A549 (cell line): ENCODE measurements at regions not wholly inside any gene's neighbourhood (a gene's known extent, or its start where the extent isn't known, plus 50 kb on each side); places are given as distances from the start of the nearest gene placed in this dataset.

Experiments used
- ATAC-seq, 2 experiments: fragments of 200-7000 bp in 1 of 2; fragments of >200 bp in 1 of 2; cut with Nextera tagmentation in 1 of 2; cut with Tn5 transposase in 1 of 2; 3 replicates each; pipeline versions ENCODE4 v1.8.0 to v1.9.1; 2018 to 2020; ENCODE audit warnings: mild to moderate bottlenecking in 1 of 2, moderate library complexity in 1 of 2
- CTCF ChIA-PET: fragments of 300-600 bp; sonication (Branson Sonifier 250); formaldehyde crosslinking; extraction: SDS; loops from one replicate; lab custom pipeline; 2021; ENCODE audit warnings: antibody characterized with exemption, inconsistent platforms; lab: Yijun Ruan, JAX
- POLR2A ChIA-PET: fragments of 350-600 bp; formaldehyde crosslinking; extraction: SDS; loops from one replicate; lab custom pipeline; 2021; ENCODE audit warnings: antibody characterized with exemption, inconsistent platforms; lab: Yijun Ruan, JAX
- DNase-seq, 2 experiments: peaks; one replicate each; pipeline versions ENCODE4 v3.0.0 to v3.0.0-alpha.2; 2011 to 2016; ENCODE audit warnings: low read depth in 1 of 2, low spot score in 1 of 2
- FAIRE-seq: peaks from 2 replicates; lab custom pipeline; 2011; peaks lifted over from hg19 to GRCh38; lab: Jason Lieb, UNC
- H3K27ac ChIP-seq, 2 experiments: fragments of >200 bp; sonication (Bioruptor Twin); formaldehyde crosslinking; 3 replicates each; pipeline ENCODE4 v1.5.1; 2016 to 2017
- H3K4me1 ChIP-seq: fragments of >200 bp; sonication (Bioruptor Twin); formaldehyde crosslinking; 3 replicates; pipeline ENCODE4 v1.6.1; 2016
- H3K4me2 ChIP-seq: fragments of >200 bp; sonication (Bioruptor Twin); formaldehyde crosslinking; 3 replicates; pipeline ENCODE4 v1.6.1; 2016
- H3K4me3 ChIP-seq: fragments of >200 bp; sonication (Bioruptor Twin); formaldehyde crosslinking; 3 replicates; pipeline ENCODE4 v1.5.1; 2016
- H3K9me3 ChIP-seq: fragments of >200 bp; sonication (Bioruptor Twin); formaldehyde crosslinking; 3 replicates; pipeline ENCODE4 v1.6.1; 2016
- CBX2 ChIP-seq: fragments of 200-600 bp; sonication (generic); IDR thresholded peaks from 2 replicates; pipeline ENCODE4 v1.6.1; 2016; ENCODE audit warnings: low read depth, mild to moderate bottlenecking, borderline replicate concordance
- FOSL2 ChIP-seq, 2 experiments: fragments of 450-650 bp in 1 of 2; fragments of >200 bp in 1 of 2; sonication (Bioruptor Twin) in 1 of 2; formaldehyde crosslinking; IDR thresholded peaks; 2 replicates each; pipeline versions ENCODE4 v1.5.0 to v1.6.1; 2016 to 2020; ENCODE audit warnings: mild to moderate bottlenecking in 1 of 2, moderate library complexity in 1 of 2
- HDAC2 ChIP-seq: fragments of 200-600 bp; sonication (generic); IDR thresholded peaks from 2 replicates; pipeline ENCODE4 v1.6.1; 2016
- HEYL ChIP-seq: fragments of 250-450 bp; sonication (Bioruptor Pico); IDR thresholded peaks from 2 replicates; pipeline ENCODE4 v1.8.0; 2021; ENCODE audit warnings: mild to moderate bottlenecking, moderate library complexity
- HOXA7 ChIP-seq: fragments of 250-450 bp; sonication (Bioruptor Pico); IDR thresholded peaks from 2 replicates; pipeline ENCODE4 v1.5.0; 2020; ENCODE audit warnings: mild to moderate bottlenecking, moderate library complexity
- JUNB ChIP-seq: fragments of >200 bp; sonication (Bioruptor Twin); formaldehyde crosslinking; IDR thresholded peaks from 2 replicates; pipeline ENCODE4 v1.6.1; 2016
- KDM1A ChIP-seq: fragments of 200-600 bp; sonication (generic); IDR thresholded peaks from 2 replicates; pipeline ENCODE4 v1.6.1; 2016; ENCODE audit warnings: low read depth, mild to moderate bottlenecking
- KDM5A ChIP-seq: fragments of 200-600 bp; sonication (generic); IDR thresholded peaks from 2 replicates; pipeline ENCODE4 v1.6.1; 2016; ENCODE audit warnings: antibody characterized with exemption, mild to moderate bottlenecking
- MYC ChIP-seq: IDR thresholded peaks from 2 replicates; pipeline ENCODE4 v1.6.1; 2012; ENCODE audit warnings: mild to moderate bottlenecking, inconsistent platforms, low read length, improper control_type of control experiment, borderline replicate concordance
- NPAS2 ChIP-seq: fragments of 250-450 bp; sonication (Bioruptor Pico); IDR thresholded peaks from 2 replicates; pipeline ENCODE4 v1.8.0; 2022; ENCODE audit warnings: mild to moderate bottlenecking, moderate library complexity, borderline replicate concordance
- NR3C1 ChIP-seq: fragments of >200 bp; sonication (Bioruptor Twin); formaldehyde crosslinking; IDR thresholded peaks from 3 replicates; pipeline ENCODE4 v1.6.1; 2017
- POLR2AphosphoS2 ChIP-seq: conservative IDR thresholded peaks from 2 replicates; pipeline ENCODE4 v1.6.1; 2012; ENCODE audit warnings: low read length, improper control_type of control experiment, inconsistent platforms
- RAD21 ChIP-seq, 2 experiments: fragments of >200 bp in 1 of 2; sonication (Bioruptor Twin) in 1 of 2; formaldehyde crosslinking in 1 of 2; IDR thresholded peaks in 1 of 2; conservative IDR thresholded peaks in 1 of 2; 2 replicates in 1 of 2; 3 replicates in 1 of 2; pipeline ENCODE4 v1.6.1; 2012 to 2018; ENCODE audit warnings: inconsistent platforms in 1 of 2
- RCOR1 ChIP-seq: fragments of 150-350 bp; IDR thresholded peaks from 2 replicates; pipeline ENCODE4 v1.6.1; 2014; ENCODE audit warnings: antibody characterized with exemption, low read length, low read depth
- TFCP2L1 ChIP-seq: fragments of 250-450 bp; sonication (Bioruptor Pico); IDR thresholded peaks from 2 replicates; pipeline ENCODE4 v1.5.0; 2021; ENCODE audit warnings: mild to moderate bottlenecking
- ZC3H11A ChIP-seq: fragments of 450-650 bp; IDR thresholded peaks from 2 replicates; pipeline ENCODE4 v1.6.1; 2014; ENCODE audit warnings: antibody characterized with exemption, mild to moderate bottlenecking
- WGBS: methylation state at CpG from one replicate; pipeline ENCODE4 v1.1.6; 2017; ENCODE audit errors: missing lambda C conversion rate; 5-methylcytosine and 5-hydroxymethylcytosine counted together
- TF ChIP-seq, protein P1 (sequence below): fragments of >200 bp; sonication (Bioruptor Twin); formaldehyde crosslinking; IDR thresholded peaks from 3 replicates; pipeline ENCODE4 v1.5.1; 2016
- TF ChIP-seq, protein P2 (sequence below): fragments of 450-650 bp; IDR thresholded peaks from 2 replicates; pipeline ENCODE4 v1.6.1; 2014; ENCODE audit warnings: antibody characterized with exemption
- TF ChIP-seq, protein P3 (sequence below): IDR thresholded peaks from 2 replicates; pipeline ENCODE4 v1.6.1; 2012; ENCODE audit warnings: low read depth, borderline replicate concordance
- TF ChIP-seq, protein P4 (sequence below): IDR thresholded peaks from 2 replicates; pipeline ENCODE4 v1.6.1; 2012

DNA sequence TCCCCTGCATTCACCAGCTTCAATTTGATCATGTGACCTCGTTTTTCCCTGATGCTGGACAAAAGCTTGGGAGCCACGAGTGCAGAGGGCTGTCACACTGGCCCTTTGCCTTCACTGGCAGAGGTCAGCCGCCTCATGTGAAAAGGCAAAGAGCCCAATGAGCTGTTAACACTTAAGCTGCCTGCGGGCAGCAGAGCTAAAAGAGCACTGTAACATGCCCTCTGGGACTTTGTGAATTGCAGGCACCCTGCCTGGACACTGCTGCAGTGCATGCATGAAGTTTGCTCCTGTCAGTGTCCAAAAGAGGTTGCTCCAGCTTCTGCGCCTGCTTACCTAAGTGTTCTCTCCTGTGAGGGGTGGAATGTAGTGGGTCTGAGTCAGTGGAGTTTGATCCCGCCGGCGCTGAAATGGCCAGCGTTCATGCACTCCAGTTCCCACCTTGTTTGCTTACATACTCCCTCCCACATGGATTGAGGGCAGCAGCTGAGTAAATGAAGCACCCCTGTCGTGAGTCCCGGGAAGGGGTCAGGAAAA is 193.7 kb downstream of the RFC3 start:
- Histone ChIP-seq H3K4me1 (peaks cover 16% of the 10 kb centered on the region; the same call in 2 of the 3 replicates), H3K9me3 (no peaks in the 10 kb centered on the region), H3K4me2 (peak overlapping the region; percentile 71), H3K27ac (peak overlapping the region; percentile 53 to 69; a peak in 5 of 6 replicates), H3K4me3 (no peak overlapping the region)
- FAIRE-seq (no peak), ATAC-seq (peak; percentile 78 to 80; a peak in 5 of 6 replicates), DNase-seq (peak; percentile 14 to 47)
- ChIA-PET POLR2A (interaction anchor here (0.6 kb wide), 1 partner anchor 155 kb away, joined by 3 read pairs; no protein-coding TSS in a partner anchor), CTCF (interaction anchor here (1.6 kb wide), 1 partner anchor 212 kb away, joined by 5 read pairs; no protein-coding TSS in a partner anchor)
- 14% methylated on average over 8 of the region's 11 CpGs for WGBS
- peak in 1 of 2 experiments; percentile 19; a peak in 1 of 5 replicates for TF ChIP-seq RAD21 (conservative IDR thresholded peaks at IDR 0.05 in 1 of 2, IDR thresholded peaks at IDR 0.05 in 1 of 2)
- TF ChIP-seq JUNB = no peak
- TF ChIP-seq RCOR1 = no peak
- no peak for TF ChIP-seq KDM1A
- TF ChIP-seq NR3C1 = no peak
- TF ChIP-seq, protein P1, sequence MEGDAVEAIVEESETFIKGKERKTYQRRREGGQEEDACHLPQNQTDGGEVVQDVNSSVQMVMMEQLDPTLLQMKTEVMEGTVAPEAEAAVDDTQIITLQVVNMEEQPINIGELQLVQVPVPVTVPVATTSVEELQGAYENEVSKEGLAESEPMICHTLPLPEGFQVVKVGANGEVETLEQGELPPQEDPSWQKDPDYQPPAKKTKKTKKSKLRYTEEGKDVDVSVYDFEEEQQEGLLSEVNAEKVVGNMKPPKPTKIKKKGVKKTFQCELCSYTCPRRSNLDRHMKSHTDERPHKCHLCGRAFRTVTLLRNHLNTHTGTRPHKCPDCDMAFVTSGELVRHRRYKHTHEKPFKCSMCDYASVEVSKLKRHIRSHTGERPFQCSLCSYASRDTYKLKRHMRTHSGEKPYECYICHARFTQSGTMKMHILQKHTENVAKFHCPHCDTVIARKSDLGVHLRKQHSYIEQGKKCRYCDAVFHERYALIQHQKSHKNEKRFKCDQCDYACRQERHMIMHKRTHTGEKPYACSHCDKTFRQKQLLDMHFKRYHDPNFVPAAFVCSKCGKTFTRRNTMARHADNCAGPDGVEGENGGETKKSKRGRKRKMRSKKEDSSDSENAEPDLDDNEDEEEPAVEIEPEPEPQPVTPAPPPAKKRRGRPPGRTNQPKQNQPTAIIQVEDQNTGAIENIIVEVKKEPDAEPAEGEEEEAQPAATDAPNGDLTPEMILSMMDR = no peak
- TF ChIP-seq HEYL (CRISPR knock-in tag) = no peak
- TF ChIP-seq, protein P2, sequence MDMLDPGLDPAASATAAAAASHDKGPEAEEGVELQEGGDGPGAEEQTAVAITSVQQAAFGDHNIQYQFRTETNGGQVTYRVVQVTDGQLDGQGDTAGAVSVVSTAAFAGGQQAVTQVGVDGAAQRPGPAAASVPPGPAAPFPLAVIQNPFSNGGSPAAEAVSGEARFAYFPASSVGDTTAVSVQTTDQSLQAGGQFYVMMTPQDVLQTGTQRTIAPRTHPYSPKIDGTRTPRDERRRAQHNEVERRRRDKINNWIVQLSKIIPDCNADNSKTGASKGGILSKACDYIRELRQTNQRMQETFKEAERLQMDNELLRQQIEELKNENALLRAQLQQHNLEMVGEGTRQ = 0 out of 2 replicates have a peak, but pooled peaks have one; percentile 8
- no peak for TF ChIP-seq POLR2AphosphoS2
- TF ChIP-seq, protein P3, sequence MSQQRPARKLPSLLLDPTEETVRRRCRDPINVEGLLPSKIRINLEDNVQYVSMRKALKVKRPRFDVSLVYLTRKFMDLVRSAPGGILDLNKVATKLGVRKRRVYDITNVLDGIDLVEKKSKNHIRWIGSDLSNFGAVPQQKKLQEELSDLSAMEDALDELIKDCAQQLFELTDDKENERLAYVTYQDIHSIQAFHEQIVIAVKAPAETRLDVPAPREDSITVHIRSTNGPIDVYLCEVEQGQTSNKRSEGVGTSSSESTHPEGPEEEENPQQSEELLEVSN = no peak

DNA sequence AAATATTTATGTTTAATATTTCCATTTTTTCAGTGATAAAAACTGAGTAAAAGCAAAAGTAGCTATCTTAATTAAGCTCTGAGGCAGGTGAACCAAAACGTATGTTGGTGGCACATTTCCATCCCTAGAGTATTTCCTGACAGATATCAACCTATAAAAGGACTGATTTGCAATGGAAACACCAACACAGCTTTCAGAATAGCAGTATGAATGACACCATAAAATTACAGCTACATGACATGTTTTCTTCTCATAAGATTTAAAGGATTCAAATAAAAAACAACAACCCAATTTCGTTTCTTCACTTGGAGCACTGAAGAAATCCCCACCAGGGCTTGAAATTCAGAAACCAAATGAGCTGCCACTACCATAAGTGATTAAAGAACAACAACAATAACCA is 194.4 kb downstream of the RFC3 start:
- no peak overlapping the region for H3K4me3 ChIP-seq
- ChIA-PET POLR2A (no interaction called here), CTCF (interaction anchor here (0.7 to 1.6 kb wide), 2 partner anchors 204 to 212 kb away, joined by 3 to 5 read pairs; no protein-coding TSS in a partner anchor)
- peaks cover 16% of the 10 kb centered on the region; the same call in 2 of the 3 replicates for H3K4me1 ChIP-seq
- H3K4me2 ChIP-seq = peak overlapping the region; percentile 71
- peak overlapping the region; percentile 53 to 69; a peak in 5 of 6 replicates for H3K27ac ChIP-seq
- ATAC-seq = no peak
- no peak for DNase-seq
- TF ChIP-seq HDAC2 (no peak), NPAS2 (CRISPR knock-in tag) (no peak), ZC3H11A (no peak), CBX2 (no peak), RCOR1 (no peak), HOXA7 (CRISPR knock-in tag) (no peak), HEYL (CRISPR knock-in tag) (no peak), TFCP2L1 (CRISPR knock-in tag) (no peak), KDM5A (no peak), MYC (no peak), FOSL2 (IDR thresholded peaks at IDR 0.05) (no peak), FOSL2 (CRISPR knock-in tag; IDR thresholded peaks at IDR 0.05) (no peak)
- TF ChIP-seq, protein P4, sequence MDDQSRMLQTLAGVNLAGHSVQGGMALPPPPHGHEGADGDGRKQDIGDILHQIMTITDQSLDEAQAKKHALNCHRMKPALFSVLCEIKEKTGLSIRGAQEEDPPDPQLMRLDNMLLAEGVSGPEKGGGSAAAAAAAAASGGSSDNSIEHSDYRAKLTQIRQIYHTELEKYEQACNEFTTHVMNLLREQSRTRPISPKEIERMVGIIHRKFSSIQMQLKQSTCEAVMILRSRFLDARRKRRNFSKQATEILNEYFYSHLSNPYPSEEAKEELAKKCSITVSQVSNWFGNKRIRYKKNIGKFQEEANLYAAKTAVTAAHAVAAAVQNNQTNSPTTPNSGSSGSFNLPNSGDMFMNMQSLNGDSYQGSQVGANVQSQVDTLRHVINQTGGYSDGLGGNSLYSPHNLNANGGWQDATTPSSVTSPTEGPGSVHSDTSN = no peak
- H3K9me3 ChIP-seq = no peaks in the 10 kb centered on the region
- no peak for FAIRE-seq
- WGBS = 68% methylated on average over 2 of the region's 2 CpGs
